HG03045 (cell line): ENCODE measurements at regions not wholly inside any gene's neighbourhood (a gene's known extent, or its start where the extent isn't known, plus 50 kb on each side); places are given as distances from the start of the nearest gene placed in this dataset.

ENCODE experiments used
- ATAC-seq: cut with Tn5 transposase; IDR thresholded peaks from one replicate; pipeline ENCODE4 v1.9.1; 2021; ENCODE audit warnings: mild to moderate bottlenecking, moderate library complexity; ENCODE audit not compliant: unreplicated experiment

DNA sequence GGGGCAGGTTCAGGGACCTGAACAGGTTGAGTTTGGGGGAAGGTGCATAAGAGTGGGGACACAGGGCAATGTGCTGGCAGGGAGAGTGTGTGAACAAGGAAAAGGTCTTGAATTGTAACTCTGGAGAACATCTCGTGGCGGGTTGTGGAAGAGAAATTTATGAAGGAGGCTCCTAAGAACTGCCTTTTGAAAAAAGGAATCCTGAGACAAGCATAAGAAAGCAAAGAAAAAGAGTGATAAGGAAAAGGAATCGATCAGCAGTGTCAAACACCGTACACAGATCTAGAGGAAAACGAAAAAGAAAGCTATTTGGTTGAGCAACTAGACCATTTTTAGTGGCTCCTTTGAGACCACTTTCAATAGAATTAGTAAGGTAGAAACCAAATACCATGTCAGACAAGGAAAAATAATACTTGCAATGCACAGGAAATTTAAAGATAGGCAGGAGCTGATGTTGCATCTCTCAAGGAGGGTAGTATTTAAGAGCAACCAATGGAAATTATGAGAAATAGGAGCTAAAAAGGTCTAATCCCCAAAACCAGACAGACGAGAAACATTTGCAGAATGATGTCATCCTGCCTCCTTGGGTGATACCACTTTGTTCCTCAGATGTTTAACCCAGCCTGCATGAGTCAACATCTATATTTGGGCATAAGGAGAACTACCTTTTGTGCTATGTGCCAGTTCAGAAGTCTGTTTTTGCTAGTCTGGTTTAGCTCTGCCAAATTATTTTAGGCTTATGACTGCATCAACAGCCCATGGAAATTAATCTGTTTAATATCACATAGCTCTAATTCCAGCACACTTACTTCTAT, 64.5 kb upstream of the STK38L start:
- ATAC-seq, result peak; percentile 92

DNA sequence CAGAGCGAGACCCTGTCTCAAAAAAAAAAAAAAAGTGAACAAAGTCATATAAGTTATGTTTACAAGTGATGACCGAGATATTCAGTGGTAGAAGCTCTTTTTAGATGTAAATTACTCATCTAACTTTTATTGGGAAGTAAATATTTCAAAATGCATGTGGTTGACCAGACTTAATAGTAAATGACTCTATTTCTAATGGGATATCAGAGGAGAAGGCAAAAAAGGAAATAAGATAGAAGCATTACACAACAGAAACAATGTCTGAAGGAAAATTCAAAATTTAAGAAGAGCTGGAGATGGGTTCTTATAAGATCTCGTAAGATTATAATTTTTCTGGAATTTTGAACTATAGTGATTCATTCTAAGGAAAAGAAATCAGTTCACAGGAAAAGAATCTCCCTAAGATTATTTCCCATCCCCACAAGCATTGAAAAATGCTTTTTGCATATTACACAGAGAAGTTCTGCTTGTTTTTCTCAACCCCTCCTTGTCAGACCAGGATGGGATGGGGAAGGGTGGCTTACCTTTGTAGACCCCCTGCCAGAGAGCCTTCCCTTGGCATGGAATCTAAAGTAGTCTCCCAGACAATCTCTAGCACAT, 63.1 kb upstream of the STK38L start:
- no peak for ATAC-seq

DNA sequence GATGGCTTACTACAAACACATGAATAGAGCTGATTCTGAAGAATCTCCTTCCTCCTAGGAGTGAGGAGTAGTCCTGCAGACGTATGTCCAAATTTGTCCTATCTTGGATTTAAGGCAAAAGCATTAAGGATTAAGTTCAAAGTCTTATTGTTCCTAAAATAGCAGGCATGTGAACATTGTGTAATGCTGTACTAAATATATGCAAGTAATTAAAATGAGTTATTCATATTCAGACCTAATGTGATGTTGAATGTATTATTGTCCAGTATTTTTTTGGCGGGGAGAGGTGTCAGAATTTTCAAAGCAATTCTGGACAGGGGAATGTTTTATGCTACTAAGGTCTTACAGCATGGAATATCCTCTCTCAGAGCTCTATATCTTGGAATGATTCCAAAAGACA, 60.7 kb upstream of the STK38L start:
- ATAC-seq, result no peak

DNA sequence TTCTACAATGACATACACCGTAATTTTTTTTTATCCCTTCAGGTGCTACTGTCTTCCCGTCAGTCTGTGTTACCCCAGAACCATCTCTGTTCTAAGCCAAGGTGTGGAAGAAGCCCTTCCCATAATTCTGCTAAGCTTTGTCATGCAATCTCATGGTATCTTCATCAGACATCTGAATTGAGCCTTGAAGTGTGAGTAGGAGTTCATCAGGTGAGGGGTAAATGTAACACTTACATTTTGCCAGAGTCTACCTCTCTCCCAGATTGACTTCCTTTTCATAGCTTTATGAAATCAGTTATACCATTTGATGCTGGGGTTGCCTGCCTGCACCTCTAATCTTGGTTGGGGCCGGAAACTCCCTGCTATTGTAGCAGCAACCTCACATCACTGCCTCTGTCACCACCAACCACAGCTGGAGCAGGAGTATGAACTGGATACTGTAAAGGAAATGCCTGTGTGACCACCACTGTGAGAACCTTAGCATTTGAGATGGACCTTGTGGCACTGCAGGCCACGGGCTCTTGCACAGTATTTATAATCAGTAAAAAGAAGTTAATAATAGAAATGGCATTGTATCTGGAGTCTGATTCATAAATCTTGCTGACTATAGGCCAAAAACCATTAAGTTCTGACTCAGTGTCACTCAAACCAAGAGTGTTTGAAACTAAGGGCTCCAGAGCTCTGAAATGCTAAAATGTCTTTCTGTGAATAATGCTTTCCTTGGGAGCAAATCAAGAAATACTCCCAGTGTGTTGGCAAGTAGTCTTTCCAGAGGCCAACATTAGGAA, 58.7 kb upstream of the STK38L start:
- peak; percentile 79 for ATAC-seq

DNA sequence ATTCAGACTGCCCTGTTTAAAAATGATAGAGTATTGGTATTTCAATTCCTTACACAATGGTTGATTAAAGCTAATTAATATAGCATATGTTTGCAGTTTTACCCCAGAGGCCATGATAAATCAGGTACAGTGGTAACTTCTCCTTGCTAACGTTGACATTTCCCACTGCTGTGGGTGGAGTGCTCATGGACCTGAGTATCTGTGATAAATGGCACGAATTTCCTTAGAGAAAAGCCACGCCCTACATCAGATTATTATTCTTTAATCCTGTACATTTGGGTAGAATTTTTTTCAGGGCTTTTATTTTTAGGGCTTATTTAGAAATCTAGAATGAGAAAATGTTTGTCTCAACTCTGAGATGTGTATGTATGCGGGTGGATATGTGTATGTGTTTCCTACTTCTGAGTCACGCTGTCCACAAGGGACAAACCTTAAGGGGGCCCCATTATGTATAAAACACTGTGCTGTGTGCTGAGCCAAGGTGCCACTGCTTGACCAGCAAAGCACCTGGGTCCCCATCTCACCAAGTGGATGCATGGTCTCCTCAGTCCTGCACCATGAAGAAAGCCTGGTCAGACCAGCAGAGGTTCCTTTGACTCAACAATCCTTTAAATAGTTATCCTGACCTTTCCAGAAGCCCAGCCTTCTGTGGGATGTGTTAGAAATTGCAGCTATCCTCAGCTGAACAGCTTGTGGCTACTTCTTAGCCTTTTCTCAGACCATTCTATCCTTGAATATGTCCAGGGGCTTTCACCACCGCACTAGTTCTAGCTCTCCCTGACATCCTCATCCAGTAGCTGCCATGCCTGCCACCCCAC, 57.9 kb upstream of the STK38L start:
- ATAC-seq, result no peak

DNA sequence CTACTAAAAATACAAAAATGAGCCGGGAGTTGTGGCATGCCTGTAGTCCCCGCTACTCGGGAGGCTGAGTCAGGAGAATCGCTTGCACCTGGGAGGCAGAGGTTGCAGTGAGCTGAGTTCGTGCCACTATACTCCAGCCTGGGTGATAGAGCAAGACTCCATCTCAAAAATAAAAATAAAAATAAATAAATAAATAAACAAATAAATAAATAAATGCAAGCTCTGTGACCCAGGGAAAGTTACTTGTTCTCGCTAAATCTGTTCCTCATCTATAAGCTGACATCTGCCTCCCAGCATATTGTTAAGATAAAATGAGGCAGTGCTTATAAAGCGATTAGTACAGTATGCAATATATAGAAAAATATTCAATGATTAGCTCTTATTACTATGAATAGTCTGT, 56.4 kb upstream of the STK38L start:
- ATAC-seq, result no peak

DNA sequence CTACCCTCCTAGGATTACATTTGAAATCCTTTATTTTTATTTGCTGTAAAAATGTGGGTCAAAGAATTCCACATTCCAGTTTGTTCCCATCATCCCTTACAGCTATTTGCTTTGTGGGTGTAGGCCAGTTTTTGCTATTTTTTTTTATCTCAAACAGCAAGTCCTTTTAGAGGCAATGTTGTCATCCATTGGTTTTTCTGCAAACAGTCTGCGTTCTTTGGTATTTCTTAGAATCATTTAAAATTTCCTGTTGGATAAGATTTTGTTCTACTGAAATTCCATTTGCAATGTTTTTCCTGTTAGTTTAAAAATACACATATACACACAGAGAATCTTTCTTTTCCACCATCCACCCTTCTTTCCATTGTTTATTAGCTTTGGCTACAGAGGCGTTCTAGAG, 53.3 kb upstream of the STK38L start:
- ATAC-seq, result no peak

DNA sequence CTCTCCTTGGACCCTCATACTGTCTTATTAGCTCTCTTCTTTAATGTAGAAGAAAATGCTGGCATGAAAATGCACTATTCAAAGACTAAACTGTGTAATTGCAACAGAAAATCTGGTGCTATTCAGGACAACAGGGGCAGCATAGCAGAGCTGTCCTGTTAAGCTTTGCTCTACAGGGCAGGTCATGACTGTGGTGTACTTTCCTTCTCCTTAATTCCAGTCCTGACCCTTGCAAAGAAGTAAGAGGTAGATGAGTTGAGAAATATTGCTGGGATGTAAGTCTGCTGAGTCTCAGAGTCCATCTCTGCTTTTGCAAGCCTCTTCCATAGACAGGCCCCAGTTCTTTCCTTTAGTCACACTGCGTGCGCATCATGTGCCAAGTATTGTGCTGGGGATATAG, 52.6 kb upstream of the STK38L start:
- no peak for ATAC-seq

DNA sequence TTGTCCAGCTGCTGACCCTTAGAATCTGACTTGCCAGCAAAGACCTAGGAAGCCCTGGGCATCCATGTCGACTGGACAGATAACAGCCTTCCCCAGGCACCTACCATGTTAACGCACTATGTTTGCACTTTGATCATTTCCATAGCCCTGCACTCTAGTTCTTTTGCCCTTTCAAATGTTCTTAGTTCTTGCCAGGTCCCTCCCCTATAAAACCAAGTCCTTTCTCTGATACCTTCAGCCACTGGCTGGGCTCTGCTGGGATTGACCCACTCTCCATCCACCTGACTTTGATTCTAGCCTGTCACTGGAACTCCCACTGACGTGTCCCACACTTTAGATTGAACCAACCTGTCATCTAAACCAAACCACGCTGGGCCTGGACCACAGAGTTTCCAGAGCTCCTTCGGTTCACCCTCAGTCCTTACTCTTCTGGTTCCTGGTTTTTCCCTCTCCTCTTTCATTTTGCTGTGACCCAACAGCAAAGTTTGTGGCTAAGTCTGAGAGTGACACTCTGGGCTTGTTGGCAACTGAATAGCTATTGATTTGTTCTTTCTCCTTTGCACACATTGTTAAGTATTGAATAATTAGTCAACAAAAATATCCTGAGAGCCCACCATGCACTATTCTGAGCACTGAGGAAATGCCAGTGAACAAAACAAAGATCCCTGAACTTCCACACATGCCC, 51.8 kb upstream of the STK38L start:
- no peak for ATAC-seq

DNA sequence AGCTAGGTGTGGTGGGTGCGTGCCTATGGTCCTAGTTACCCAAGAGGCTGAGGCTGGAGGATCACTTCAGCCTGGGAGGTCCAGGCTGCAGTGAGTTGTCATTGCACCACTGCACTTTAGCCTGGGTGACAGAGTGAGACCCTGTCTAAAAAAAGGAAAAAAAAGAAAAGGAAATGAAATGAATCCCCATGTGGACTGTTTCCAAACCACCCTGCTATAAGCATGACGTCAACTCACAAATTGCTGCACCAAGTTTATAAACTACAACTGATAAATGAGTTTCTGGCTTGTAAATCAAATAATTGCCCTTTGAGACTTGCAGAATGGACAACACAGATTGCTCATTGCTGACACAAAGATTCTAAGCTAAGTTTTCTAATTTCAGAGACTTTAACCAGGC, 51.0 kb upstream of the STK38L start:
- ATAC-seq, result no peak

DNA sequence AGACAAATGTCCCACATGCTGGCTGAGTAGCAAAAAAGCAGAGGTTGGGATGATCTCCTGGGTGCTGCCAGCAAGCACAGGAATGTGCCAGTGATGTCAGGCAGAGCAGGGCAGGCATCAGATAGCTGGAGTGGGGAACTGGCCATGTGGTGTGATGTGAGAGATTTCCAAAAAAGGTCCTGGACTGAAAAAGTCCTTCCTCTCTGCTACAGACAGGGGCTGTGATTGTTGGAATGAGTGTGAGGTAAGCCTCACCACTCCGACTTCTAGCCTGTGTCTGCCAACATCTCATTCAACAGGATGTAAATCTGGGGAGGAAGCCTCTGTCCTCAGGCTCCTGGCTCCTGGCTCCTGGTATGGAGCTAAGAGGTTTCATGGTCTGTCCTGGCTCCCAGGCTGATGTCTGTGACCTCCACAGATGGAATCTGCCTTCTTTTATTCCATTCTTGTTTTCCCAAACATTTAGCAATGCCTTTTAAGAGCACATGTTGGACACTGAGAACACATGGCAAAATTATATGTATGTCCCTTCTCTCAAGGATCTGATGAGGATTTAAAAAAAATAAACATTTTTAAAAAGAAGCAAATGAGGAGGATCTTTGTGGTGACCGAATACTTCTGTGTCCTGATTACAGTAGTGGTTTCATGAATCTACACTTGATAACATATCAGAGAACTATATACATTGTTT, 50.1 kb upstream of the STK38L start:
- no peak for ATAC-seq
